Fibroblast of lung (primary cell): ENCODE measurements at regions not wholly inside any gene's neighbourhood (a gene's known extent, or its start where the extent isn't known, plus 50 kb on each side); places are given as distances from the start of the nearest gene placed in this dataset.

ENCODE experiments used
- CTCF ChIP-seq, 2 donors: IDR thresholded peaks in 1 of 2; conservative IDR thresholded peaks in 1 of 2; 1 replicate in 1 of 2; 2 replicates in 1 of 2; pipeline ENCODE4 v1.5.1; 2011 to 2012; ENCODE audit warnings: low read length in 2 of 2, control low read depth in 1 of 2, inconsistent platforms in 1 of 2, low read depth in 1 of 2, mild to moderate bottlenecking in 1 of 2
- EZH2 ChIP-seq: IDR thresholded peaks from 2 replicates; pipeline ENCODE4 v1.5.1; 2012; ENCODE audit warnings: low read length, control low read depth, mild to moderate bottlenecking; ENCODE audit errors: missing control alignments

DNA sequence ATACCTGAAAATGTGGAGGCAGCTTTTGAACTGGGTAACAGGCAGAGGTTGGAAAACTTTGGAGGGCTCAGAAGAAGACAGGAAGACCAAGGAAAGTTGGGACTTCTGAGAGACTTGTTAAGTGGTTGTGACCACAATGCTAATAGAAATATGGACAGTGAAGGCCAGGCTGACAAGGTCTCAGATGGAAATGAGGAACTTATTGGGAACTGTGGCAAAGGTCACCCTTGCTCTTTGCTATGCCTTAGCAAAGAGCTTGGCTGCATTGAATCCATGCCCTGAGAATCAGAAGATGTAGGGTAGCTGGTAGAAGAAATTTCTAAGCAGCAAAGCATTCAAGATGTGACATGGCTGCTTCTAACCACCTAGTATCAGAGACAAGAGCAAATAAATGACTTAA is 244.4 kb upstream of the ADRA1B start:
- TF ChIP-seq CTCF (conservative IDR thresholded peaks at IDR 0.05 in 1 of 2, IDR thresholded peaks at IDR 0.05 in 1 of 2; ENCODE audit: low read depth in 1 of 2, low read length in 2 of 2) (no peak), EZH2 (no peak)
